ENCODE measurements at regions not wholly inside any gene's neighbourhood (a gene's known extent, or its start where the extent isn't known, plus 50 kb on each side); places are given as distances from the start of the nearest gene placed in this dataset.

DNA sequence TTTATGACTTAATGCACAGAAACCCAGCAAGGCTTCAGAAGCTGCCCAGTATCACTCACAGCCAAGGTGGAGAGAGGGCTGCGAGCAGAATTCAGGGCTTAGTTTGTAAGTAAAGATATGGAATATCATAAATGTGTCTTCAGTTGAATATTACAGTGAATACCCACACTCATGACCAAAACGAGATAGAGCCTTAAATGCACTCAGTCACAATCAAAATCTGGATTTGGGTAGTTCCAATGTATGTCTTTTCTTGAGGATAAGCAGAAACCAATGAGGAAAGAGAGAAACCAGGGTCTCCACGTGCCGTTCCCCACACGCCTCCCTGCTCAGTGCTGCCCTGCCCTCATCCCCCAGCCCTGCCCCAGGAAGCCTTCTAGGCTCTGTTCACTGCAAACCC lies 94.9 kb downstream of the ZIC5 start:
- TF ChIP-seq, protein P1, sequence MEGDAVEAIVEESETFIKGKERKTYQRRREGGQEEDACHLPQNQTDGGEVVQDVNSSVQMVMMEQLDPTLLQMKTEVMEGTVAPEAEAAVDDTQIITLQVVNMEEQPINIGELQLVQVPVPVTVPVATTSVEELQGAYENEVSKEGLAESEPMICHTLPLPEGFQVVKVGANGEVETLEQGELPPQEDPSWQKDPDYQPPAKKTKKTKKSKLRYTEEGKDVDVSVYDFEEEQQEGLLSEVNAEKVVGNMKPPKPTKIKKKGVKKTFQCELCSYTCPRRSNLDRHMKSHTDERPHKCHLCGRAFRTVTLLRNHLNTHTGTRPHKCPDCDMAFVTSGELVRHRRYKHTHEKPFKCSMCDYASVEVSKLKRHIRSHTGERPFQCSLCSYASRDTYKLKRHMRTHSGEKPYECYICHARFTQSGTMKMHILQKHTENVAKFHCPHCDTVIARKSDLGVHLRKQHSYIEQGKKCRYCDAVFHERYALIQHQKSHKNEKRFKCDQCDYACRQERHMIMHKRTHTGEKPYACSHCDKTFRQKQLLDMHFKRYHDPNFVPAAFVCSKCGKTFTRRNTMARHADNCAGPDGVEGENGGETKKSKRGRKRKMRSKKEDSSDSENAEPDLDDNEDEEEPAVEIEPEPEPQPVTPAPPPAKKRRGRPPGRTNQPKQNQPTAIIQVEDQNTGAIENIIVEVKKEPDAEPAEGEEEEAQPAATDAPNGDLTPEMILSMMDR (IDR thresholded peaks at IDR 0.05; ENCODE audit: low read depth, low read length), result no peak
- no peak overlapping the region for H3K4me3 ChIP-seq (replicated peaks in 1 of 2; ENCODE audit: low read depth in 2 of 2, low read length in 2 of 2)
- DNase-seq (ENCODE audit: low read depth in 2 of 2), result no peak

DNA sequence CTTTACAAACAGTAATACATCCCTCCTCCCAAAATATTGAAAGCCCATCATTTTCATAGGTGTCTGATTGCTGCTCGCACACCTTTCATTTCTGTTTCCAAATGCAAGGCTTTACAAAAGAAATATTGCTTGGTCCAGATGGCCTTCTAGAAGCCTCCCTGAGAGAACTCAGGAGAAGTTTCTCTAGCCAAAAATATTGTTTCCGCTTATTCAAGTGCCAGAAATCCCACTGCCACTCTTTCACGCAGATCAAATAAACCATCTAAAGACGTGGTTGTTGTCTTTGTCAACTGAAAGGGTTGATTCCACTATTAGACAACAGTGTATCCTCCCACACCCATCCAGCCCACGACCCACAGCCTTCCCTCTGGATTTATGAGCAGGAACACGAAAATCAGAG lies 96.2 kb downstream of the ZIC5 start:
- H3K4me3 ChIP-seq (replicated peaks in 1 of 2; ENCODE audit: low read depth in 2 of 2, low read length in 2 of 2), result no peak overlapping the region
- no peak for DNase-seq (ENCODE audit: low read depth in 2 of 2)
- TF ChIP-seq, protein P1 (IDR thresholded peaks at IDR 0.05; ENCODE audit: low read depth, low read length), result no peak

DNA sequence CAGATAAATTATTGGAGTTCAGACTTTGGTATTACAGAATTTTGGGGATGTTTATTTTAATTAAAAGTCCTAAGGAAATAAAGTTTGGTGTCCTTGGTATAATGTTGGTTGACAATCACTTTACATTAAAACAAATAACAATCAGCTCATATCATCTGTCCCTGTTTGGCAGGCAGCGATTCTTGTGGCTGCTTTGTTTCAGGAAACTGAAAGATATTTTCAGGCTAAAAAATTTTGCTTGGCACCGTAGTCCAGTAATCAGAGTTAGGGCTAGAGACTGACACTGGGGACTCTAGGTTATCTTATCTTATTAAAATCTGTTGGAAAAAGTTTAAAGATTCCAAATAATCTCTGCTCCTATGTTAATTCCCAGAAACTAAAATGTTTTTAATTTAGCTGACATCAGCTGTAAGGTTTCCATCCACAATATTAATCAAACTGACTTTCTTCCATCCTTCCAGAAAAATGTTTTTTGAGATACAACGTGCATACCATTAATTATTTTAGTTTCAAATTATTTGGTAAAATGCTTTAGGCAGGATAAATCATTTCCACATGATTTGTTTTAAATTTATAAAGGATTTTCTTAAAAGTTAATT lies 97.6 kb downstream of the ZIC5 start:
- TF ChIP-seq, protein P1 (IDR thresholded peaks at IDR 0.05; ENCODE audit: low read depth, low read length), result no peak
- no peak overlapping the region for H3K4me3 ChIP-seq (replicated peaks in 1 of 2; ENCODE audit: low read depth in 2 of 2, low read length in 2 of 2)
- DNase-seq (ENCODE audit: low read depth in 2 of 2), result no peak

DNA sequence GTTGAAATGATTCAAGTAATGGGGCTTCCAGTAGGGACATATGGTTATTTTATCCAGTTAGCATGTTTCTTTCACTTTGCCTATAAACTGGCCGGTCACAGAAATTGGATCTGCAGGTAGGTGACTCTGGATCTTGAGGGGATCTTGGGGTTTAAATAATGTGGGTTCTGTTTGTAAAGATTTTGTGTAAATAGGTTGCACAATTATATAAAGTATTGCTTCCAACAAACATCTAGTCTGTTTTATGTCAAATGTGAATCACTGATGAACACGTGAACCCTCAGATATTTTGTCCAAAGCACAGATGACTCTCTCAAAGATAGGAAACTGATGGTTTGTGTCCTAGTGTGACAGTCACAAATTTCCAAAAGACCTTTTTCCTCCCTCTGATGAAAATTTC lies 98.4 kb downstream of the ZIC5 start:
- no peak for DNase-seq (ENCODE audit: low read depth in 2 of 2)
- TF ChIP-seq, protein P1 (IDR thresholded peaks at IDR 0.05; ENCODE audit: low read depth, low read length), result no peak
- no peak overlapping the region for H3K4me3 ChIP-seq (replicated peaks in 1 of 2; ENCODE audit: low read depth in 2 of 2, low read length in 2 of 2)

DNA sequence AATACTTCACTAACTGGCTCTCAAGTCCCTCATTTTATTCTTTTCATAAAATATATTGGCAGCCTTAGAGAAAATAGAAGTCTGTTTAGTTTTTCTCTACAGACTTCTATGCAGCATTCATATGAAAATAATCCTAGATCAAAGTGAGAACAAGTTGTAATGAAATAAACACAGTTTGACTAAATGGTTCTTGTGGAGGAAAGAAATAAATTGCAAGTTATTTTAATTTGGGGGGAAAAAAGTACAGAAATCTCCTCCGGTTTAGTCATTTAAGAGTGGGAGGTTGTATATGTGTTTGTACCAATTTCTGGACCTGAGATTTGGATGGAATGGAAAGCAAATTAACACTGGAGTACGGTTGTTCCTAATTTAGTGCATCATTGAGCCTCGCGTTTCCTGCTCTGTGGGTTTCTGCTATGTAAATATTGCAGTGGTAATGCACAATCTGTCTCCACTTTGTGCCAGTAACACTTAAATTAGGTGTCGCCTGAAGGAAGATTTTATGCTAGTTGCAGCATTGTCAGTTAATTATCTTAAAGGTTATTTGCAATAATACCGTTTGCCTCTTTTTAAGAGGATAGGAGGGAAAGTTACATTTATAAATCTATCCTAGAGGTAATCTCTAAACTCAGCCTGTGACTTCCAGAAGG lies 100.2 kb downstream of the ZIC5 start:
- no peak overlapping the region for H3K4me3 ChIP-seq (replicated peaks in 1 of 2; ENCODE audit: low read depth in 2 of 2, low read length in 2 of 2)
- TF ChIP-seq, protein P1 (IDR thresholded peaks at IDR 0.05; ENCODE audit: low read depth, low read length), result no peak
- no peak for DNase-seq (ENCODE audit: low read depth in 2 of 2)

DNA sequence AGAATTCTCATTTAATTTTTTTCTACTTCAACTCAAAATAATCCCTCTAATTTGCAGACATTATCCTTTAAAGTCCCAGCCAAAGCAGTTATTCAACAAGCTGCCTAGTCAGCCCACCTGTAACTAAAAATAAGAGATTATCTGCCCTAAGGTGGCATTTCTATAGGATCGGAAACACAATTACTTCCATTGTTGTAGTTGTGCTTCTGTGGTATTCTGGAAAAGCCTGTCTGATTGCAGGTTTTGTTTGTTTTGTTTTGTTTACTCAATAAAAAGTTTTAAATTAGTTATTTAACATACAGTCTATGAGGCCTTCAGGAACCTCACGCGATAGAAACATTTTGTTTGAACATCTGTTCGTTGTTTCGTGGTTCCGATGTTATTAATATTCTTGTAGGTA lies 101.0 kb downstream of the ZIC5 start:
- DNase-seq (ENCODE audit: low read depth in 2 of 2), result no peak
- H3K4me3 ChIP-seq (replicated peaks in 1 of 2; ENCODE audit: low read depth in 2 of 2, low read length in 2 of 2), result no peak overlapping the region
- TF ChIP-seq, protein P1 (IDR thresholded peaks at IDR 0.05; ENCODE audit: low read depth, low read length), result no peak

DNA sequence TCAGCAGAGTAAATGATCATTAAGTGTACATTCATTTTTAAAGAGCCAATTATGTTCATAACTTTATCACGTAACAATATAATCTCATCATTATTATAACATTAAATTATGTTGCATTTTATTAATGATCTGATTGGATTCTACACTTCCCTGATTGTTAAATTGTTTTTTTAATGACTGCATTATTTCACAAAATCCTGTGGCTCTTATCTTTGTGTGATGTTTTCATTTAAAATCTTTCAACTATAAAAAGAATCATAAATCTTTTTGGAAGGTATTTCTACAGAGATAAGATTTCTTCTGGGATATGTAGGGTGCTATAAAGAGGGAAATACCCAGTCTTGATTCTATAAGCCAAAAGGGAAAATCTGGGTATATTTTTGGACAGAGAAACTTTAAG lies 101.7 kb downstream of the ZIC5 start:
- H3K4me3 ChIP-seq (replicated peaks in 1 of 2; ENCODE audit: low read depth in 2 of 2, low read length in 2 of 2), result no peak overlapping the region
- TF ChIP-seq, protein P1 (IDR thresholded peaks at IDR 0.05; ENCODE audit: low read depth, low read length), result no peak
- DNase-seq (ENCODE audit: low read depth in 2 of 2), result no peak

Measured in cardiac fibroblast (primary cell).